Hepatocyte (in vitro differentiated cells): ENCODE measurements at regions not wholly inside any gene's neighbourhood (a gene's known extent, or its start where the extent isn't known, plus 50 kb on each side); places are given as distances from the start of the nearest gene placed in this dataset.

Source experiments
- EZH2 ChIP-seq: fragments of 200-600 bp; sonication (generic); IDR thresholded peaks from 2 replicates; pipeline ENCODE4 v1.6.1; 2016; ENCODE audit warnings: antibody characterized with exemption, mild to moderate bottlenecking, borderline replicate concordance
- TF ChIP-seq, protein P1 (sequence below): fragments of 200-600 bp; sonication (generic); IDR thresholded peaks from 2 replicates; pipeline ENCODE4 v1.5.1; 2016; ENCODE audit warnings: antibody characterized with exemption, mild to moderate bottlenecking; ENCODE audit not compliant: poor library complexity

- TF ChIP-seq, protein P1, sequence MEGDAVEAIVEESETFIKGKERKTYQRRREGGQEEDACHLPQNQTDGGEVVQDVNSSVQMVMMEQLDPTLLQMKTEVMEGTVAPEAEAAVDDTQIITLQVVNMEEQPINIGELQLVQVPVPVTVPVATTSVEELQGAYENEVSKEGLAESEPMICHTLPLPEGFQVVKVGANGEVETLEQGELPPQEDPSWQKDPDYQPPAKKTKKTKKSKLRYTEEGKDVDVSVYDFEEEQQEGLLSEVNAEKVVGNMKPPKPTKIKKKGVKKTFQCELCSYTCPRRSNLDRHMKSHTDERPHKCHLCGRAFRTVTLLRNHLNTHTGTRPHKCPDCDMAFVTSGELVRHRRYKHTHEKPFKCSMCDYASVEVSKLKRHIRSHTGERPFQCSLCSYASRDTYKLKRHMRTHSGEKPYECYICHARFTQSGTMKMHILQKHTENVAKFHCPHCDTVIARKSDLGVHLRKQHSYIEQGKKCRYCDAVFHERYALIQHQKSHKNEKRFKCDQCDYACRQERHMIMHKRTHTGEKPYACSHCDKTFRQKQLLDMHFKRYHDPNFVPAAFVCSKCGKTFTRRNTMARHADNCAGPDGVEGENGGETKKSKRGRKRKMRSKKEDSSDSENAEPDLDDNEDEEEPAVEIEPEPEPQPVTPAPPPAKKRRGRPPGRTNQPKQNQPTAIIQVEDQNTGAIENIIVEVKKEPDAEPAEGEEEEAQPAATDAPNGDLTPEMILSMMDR: no peak
- TF ChIP-seq EZH2: no peak
These were observed 51.6 kb upstream of the KSR1 start for GRCh38 chr17:27404676-27405075.
